GM18867 (cell line): ENCODE measurements at regions not wholly inside any gene's neighbourhood (a gene's known extent, or its start where the extent isn't known, plus 50 kb on each side); places are given as distances from the start of the nearest gene placed in this dataset.

ENCODE experiments used
- ATAC-seq: cut with Tn5 transposase; IDR thresholded peaks from one replicate; pipeline ENCODE4 v1.9.1; 2021; ENCODE audit warnings: mild to moderate bottlenecking, moderate library complexity; ENCODE audit not compliant: unreplicated experiment

DNA sequence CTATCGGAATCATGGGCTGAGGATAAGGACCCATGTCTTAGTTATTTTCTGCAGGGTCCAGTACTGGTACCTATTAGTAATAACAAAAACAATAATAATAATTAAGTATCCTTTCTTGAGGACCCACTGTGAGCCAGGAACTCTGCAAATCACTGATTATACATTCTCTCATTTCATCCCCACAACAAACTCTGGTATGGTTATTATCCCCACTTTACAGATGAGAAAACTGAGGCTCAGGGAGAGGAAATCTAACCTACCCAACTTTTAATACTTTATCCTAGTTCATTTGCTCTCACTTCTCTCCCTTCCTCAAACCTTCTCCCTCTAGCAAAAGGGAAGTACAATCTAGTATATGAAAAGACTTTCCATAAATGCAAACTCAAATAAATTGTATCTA, 528.4 kb upstream of the PROK2 start:
- ATAC-seq: no peak

DNA sequence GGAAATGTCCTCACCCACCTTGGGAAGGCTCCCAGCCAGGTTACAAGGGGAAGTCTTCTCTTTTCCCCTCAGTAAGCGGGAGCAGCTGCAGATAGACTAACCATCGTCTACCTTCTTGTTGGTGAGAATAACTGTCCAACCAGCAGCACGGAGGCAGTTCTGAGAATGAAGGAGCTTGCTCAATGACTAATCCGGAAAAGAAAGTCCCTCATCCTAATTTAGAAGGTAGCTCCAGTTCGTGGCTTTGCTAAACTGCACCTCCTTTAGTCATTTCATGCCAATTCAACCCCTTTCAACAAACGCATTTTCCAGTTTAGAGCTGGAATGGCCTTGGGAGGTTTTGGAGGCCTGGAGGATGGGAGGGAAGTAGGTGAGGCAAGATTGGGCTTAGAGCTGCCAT, 527.4 kb upstream of the PROK2 start:
- ATAC-seq: no peak

DNA sequence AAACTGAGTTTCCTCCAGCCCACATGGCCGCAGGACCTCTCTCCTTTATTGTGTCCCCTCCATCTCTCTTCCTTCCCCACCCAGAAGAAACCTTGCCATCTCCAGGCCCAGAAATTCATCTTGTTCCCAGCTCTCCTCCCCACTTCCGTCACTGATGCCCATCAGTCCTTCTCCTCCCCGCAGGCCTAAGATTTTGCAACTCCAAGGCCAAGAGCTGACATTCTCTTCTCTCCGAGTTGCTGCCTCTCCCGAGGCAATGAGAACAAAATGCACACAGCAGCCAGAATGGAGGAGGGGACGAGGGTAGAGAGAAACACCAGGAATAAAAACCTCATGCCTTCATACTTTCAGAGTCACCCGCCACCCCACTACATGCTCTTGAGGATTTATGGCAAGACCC, 526.5 kb upstream of the PROK2 start:
- ATAC-seq: no peak

DNA sequence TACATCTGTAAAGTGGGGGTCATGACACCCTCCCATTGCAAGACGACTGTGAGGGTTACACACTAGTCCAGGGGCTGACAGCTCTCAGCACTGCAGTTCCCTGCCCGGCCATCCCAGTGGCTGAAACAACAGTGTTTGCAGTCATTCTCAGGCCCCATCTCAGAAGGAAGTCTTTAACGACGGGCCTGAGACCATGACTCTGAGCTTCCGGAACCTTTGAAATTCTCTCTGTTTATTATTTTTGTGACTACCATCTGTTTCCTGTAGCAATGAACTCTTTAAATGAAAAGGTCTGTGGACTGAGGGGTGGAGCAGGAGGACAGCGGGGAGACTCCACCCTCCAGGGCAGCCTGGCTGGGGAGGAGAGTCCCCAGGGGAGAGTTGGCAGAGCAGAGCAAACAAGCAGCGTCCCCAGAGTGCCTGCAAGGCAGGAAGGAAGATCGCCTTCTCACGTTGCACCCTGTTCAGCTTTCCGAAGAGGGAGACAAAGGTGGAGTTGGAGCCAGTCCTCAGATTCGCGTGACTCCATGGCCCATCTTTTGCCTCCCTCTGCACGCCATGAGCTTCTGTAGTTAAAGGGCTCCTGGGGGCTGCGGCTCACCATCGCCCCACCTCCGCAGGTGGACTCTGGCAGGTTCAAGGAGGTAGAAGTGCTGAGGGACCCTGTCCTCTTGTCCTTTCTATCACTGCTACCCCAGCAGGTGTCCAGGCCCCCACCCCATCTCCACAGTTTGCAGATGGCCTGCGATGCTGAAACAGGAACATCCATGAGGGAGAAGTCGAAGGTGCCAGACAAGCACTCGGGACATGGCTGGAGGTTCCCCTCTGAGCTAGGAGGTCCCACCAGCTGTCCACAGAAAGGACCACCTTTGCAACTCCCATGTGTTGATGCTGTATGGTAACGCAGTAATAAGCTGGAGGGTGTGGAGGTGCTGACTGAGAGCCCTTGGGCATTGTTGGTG, 525.8 kb upstream of the PROK2 start:
- peak; percentile 96 for ATAC-seq

DNA sequence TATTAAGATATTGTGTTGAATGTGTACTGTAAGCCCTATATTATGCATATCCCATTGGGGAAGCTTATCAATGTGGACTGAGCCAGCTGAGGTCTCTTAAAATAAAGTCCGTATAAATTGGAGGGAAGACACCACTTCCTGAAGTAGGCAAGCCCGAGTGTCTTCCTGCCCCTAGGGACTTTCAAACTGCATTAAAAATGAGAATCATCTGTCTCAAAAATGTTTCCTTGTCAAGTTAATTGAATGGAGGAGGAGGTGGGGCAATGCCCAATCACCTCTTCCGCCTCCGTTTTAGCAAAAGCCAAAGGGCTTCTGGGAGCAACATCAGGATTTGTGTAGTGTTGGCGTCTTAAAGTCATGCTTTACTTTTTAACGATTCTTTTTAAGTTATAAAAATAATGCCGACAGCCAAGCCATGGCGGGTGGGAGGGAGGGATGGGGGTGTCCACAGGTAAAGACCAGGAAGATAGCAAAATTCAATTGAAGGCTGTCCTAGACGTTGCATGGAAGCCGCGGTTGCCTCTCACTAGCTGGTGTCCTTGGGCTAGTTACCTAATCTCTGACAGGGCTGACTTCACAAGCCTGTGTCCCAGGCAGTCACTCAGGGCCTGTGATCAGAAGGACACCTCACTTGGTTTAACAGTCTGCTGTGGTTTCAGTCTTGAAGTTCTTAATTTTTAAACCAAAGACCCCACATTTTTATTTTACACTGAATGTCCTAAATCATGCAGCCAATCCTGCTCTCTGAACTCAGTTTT, 524.9 kb upstream of the PROK2 start:
- no peak for ATAC-seq

DNA sequence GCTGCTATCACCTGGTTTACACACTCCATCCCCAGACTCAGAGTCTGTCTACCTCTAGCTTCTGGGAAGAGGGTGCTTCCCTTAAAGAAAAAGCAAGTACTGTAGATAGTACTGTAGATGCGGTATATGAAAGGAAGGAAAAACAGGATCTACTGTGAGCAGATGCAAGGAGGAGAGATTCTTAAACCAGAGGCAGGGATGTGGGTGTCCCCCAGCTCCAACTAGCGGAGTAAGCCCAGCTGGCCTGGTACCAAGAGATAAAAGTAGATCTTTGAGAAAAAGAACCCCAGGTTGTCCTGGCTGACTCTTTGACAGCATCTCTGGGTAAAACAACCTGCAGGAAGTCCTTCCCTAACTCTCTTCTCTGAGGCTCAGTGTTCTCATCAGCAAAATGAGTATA, 523.7 kb upstream of the PROK2 start:
- ATAC-seq: no peak

DNA sequence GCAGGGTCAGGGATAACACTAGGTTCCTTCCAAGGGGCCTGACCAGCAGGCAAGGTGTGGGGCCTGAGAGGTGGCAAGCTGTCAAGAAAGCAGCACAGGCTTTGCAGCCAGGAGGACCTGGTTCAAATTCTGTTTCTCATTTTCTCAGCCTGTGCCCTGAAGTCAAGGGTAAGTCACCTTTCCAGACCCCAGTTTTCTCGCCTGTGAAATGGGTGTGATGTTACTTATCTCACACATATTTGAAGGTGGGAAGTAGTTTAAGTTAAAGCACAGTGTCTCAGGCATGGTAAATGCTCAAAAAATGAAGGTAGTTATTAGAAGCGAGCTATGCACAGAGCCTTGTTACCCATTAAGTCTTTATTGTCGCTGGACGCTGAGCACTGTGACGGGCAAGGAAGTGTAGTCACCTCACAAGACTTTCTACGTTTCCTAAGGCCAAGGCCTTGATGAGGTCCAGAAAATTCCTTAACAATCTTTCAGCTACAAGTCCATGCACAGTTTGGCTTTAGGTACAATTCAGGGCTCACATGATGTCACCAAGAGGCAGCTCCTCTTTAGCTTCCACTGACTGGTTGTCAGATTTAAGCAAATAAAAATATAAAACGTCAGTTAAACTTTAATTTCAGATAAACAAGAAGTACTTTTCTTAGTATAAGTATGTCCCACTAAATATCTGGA, 522.6 kb upstream of the PROK2 start:
- ATAC-seq: no peak

DNA sequence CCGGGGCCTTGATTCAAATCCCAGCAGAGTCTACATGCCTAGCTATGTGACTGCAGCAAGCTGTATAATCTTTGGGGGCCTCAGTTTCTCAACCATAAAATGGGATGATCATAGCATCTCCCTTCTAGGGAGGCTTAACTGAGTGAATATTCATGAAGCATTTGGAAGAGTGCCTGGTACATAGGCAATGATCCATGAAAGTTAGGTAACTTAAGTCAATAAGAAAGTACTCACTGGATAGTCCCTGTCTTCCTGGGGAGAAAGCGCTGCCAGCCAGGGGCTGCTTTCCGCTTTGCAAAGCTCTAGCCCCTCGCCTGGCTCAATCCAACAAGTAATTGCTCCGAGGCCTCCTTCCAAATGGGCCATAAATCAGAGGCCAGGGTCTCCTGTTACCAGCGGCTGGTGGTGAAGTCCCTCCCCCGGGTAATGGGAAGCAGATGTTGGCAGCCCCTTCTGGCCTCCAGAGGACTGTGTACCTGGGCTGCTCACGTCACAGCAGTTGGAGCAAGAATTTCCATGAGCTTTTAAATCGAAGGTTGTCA, 521.9 kb upstream of the PROK2 start:
- no peak for ATAC-seq

DNA sequence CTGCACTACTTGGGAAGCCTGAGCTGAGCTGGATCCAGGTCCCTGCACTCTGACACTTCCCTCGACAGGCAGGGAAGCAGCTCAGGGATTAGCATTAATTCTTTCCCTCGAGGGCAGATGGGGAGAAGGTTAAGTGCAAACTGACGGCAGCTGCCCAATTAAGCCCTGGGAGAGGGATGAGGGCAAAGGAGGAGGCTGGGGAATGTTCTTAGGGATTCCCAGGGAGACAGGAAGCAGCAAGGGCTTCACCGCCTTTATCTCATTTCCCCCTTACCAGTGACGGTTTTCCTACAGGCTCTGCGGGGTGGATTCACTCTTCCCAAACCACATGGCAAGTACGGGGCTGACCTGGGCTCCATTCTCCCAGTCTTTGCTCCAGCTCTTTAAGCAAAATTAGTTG, 519.0 kb upstream of the PROK2 start:
- no peak for ATAC-seq

DNA sequence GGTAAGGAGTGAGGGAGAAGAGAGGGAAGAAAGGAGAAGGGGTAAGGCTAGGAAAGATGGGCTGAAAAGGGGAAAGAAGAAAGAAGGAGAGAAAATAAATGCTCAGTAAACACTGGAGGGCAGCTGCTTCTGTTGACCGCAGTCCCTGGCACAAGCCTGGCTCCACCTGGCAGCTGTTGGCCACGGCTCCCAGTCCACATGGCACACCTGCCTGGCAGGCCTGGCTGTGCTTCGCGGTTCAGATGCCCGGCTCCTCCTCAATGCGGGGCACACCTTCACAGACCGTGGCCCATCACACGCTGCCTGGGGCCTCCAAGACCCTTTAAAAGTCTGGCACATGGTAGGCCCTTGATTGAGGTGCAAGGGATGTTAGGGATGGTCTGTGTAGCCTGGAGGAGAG, 516.8 kb upstream of the PROK2 start:
- no peak for ATAC-seq

DNA sequence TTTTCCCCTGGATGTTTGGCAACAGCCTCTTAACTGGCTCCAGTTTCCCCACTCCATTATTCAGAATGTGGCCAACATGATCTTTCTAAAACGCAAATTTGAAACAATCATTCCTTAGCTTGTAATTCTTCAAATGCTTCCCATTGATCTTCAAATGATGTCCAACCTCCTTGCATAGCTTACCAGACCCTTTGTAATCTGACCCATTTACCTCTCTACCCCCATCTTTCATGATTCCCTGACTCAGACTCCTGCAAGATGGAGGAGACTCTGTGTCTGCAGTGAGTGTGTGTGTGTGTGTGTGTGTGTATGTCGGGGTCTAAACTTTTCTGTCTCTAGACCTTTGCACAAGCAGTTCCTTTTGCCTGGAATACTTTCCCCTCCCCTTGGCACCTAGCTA, 515.7 kb upstream of the PROK2 start:
- no peak for ATAC-seq

DNA sequence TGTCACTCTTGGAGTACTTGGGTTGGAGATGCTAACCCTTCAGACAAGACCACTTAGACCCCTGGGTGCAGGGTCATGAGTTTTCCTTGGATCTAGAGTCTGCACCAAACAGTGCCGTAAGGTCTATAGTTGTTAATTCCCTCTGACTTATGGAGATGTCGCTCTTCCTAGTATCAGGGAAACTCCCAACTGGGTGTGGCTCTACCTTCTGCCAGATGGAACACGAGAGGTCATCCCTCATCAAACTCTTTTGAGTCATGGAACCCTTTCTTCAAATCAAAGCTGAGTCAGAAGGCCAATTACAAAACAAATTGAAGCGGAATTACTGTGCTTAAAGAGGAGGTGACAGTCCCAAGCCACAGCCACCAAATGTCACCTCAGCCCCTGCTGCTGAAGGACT, 514.9 kb upstream of the PROK2 start:
- ATAC-seq: no peak

DNA sequence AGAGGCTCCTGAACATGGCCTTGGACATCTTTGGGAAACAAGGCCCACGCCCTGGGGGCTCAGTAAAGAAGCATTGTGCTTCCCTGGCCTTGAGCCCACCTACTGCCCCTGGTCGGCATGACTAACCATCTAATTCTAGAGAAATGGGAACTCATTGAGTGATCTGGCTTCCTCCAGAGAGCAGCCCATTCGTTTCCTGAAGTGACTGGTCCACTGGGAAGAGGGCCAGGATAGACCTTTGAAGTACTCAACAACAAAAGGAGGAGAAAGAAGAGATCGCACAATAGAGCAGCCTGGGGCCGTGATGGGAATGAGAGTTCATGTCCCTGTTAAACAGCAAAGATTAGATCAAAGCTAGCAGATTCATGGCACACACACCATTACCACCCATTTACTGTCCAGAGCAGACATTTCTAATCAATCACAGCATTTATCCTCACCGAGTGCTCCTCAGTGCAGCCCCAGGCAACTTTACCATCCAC, 514.4 kb upstream of the PROK2 start:
- no peak for ATAC-seq

DNA sequence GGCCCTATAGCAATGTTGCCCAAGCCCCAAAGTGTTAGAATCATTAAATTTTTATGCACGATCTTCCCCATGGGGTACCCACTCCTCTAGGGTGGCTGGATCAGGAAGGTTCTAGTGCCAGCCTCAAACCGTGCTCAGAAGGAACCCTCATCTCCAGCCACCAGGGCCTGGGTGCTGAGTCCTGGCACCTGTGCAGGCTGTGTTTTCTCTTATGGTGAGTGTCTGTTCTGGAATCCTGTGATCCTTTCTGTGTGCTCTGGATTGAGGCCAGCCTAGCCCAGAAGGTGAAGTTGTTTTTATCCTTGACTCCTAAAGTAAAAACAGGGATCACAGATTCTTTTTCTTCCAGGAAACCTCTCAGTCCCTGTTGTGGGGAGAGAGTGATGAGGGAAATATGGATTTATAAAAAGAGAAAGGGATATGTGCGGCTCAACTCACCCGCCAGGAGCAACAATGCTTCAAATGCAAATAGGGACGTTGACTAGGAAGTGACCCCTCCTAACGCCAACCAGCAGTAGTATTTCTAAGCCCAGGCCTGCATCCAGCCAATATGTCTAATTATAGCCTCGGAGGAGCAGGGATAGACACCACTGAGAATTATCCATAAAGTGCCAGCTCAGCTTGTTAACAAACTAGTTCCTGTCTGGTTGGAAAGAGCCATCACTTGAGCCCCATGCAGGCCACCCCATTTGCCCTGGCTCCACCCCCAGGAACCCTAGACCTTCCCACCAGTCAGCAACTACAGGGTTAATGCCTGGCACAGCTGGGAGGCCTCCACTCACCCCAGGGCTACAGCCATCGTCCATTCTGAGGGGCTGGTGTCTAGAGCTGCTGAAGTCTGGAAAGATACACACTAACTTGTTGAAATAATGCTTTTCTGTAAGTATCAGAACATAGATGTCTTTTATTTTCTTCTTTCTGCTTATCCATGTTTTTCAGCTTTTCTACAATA, 513.5 kb upstream of the PROK2 start:
- no peak for ATAC-seq

DNA sequence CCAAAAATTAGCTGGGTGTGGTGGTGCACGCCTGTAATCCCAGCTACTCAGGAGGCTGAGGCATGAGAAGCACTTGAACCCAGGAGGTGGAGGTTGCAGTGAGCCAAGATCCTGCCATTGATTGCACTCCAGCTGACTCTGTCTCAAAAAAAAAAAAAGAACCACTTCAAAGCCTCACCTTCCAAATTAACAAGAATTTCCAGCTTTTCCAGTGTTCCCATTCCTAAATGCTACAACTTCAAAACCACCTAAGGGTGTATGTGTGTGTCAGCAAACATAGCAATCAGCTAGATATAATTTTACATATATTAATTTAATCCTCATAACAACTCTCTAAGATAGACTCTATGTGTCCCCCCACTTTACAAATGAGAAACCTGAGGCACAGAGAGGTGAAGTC, 512.5 kb upstream of the PROK2 start:
- ATAC-seq: no peak

DNA sequence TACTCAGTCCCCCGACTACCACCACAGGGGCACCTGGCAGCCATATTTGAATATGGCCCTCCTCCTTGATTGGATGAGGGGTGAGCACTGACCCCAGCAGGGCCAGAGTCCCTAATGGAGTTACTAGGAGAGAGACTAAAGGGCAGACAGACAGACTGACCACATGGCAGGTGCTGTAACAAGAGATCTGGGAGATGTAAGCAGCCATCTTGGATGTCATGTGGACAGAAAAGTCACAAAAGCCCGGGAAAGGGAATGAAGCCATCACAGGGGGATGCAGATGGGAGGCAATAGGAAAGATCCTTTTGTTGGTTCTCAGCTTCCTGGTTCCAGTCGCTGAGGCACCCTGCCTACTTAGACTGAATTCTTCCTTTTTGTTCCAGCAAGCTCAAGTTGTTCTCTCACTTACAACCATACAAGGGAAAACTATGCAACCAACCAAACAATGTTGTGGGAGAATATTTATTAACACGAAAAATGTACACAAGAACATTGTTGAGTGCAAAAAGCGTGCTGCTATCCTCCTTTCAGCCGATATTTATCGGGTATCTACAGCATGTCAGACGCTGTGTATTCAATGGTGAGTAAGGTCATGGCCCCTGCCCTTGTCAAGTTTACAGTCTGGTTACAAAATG, 511.6 kb upstream of the PROK2 start:
- no peak for ATAC-seq

DNA sequence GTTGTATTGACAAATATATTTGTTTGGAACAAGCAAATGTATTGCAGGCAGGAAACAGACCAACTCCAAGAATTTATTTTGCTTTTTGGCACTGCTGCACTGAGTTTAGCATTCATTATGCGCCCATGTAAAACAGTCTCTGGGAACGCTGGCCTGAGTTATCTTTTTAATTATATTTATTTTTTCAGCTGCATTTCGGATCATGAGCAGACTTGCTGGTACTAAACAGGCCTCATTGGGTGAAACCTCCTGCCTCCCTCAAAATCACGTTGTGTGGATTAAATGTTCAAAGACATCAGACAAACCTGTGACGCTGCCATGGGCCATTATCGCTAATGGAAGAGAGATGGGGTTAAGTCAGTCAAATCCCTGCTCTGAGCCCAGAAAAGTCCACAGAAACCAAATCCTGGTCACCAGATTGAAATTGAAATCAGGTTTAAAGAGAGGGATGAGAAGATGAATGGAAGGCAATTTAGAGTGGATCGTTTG, 511.1 kb upstream of the PROK2 start:
- no peak for ATAC-seq

DNA sequence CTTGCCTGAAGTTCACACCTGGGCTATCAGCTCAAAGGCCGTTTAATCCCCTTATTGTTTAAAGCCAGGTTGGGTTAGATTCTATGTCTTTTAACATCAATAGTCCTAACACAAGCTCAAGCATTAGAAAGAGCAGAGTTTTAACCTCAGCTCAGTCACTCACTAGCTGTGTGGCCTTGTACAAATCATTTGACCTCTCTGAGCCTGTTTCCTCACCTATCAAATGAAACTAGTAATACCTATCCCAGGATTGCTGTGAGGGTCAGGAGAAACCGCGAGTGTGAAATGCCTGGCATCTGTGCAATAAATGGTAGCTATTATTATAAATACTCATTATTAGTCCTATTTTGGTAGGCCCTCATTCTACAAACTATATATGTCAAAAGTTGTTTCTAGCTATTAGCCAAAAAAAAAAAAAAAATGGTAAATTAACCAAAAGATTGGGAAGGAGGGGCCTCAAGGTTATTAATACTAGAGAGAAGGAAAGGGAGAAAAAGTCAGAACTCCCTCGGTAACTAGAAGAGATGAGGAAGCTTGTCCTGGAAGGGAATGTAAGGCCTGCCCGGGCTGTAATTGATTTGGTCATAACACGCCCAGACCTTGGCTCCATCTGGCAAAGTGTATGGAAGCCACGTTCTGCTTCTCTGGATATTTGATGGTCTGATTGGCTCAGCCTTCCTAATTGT, 510.5 kb upstream of the PROK2 start:
- no peak for ATAC-seq
